Effector memory CD8-positive, alpha-beta T cell (primary cell): ENCODE measurements at regions not wholly inside any gene's neighbourhood (a gene's known extent, or its start where the extent isn't known, plus 50 kb on each side); places are given as distances from the start of the nearest gene placed in this dataset.

Experiments
- ATAC-seq: fragments of 150-1000 bp; cut with Tn5 transposase; replicated peaks from 2 replicates; pipeline ENCODE4 v1.10.0; 2021; ENCODE audit warnings: mild to moderate bottlenecking, moderate library complexity
- DNase-seq, 3 experiments: peaks; one replicate each; pipeline ENCODE4 v3.0.0; 2021
- H3K27ac Mint-ChIP-seq, 2 donors: one replicate each; pipeline ENCODE4 v1.8.0; 2022; ENCODE audit warnings: mild to moderate bottlenecking in 2 of 2, mixed read lengths in 2 of 2, moderate library complexity in 2 of 2
- H3K27me3 Mint-ChIP-seq, 2 donors: one replicate each; pipeline ENCODE4 v1.8.0; 2022; ENCODE audit warnings: mixed read lengths in 2 of 2
- H3K36me3 Mint-ChIP-seq: one replicate; pipeline ENCODE4 v1.8.0; 2022; ENCODE audit warnings: mild to moderate bottlenecking, moderate library complexity, mixed read lengths; ENCODE audit not compliant: insufficient read depth
- H3K4me1 Mint-ChIP-seq, 2 donors: one replicate each; pipeline ENCODE4 v1.8.0; 2022; ENCODE audit warnings: low read depth in 2 of 2, mixed read lengths in 2 of 2
- H3K4me3 Mint-ChIP-seq, 2 donors: one replicate each; pipeline ENCODE4 v1.8.0; 2022; ENCODE audit warnings: mild to moderate bottlenecking in 2 of 2, mixed read lengths in 2 of 2, moderate library complexity in 2 of 2
- H3K9me3 Mint-ChIP-seq, 2 donors: one replicate each; pipeline ENCODE4 v1.8.0; 2022; ENCODE audit warnings: mixed read lengths in 2 of 2

GRCh38 chr1:218494449-218494852, 149.3 kb downstream of the TGFB2 start:
- ATAC-seq (no peak), DNase-seq (no peak)
- H3K36me3 Mint-ChIP-seq = no peaks in the 10 kb centered on the region
- H3K4me3 Mint-ChIP-seq = no peak overlapping the region
- H3K4me1 Mint-ChIP-seq = no peaks in the 10 kb centered on the region
- peaks cover 0 to 10% of the 10 kb centered on the region in 2 donors for H3K27me3 Mint-ChIP-seq
- peaks cover 5 to 7% of the 10 kb centered on the region in 2 donors for H3K9me3 Mint-ChIP-seq
- H3K27ac Mint-ChIP-seq = no peak overlapping the region

- no peak overlapping the region for H3K27ac Mint-ChIP-seq
- DNase-seq (no peak), ATAC-seq (no peak)
- peaks cover 6 to 10% of the 10 kb centered on the region in 2 donors for H3K27me3 Mint-ChIP-seq
- H3K4me3 Mint-ChIP-seq = no peak overlapping the region
- H3K36me3 Mint-ChIP-seq = no peaks in the 10 kb centered on the region
- no peaks in the 10 kb centered on the region for H3K4me1 Mint-ChIP-seq
- H3K9me3 Mint-ChIP-seq = peaks cover 5 to 7% of the 10 kb centered on the region in 2 donors
These were observed 150.8 kb downstream of the TGFB2 start for GRCh38 chr1:218495931-218496330.

- H3K27ac Mint-ChIP-seq = no peak overlapping the region
- peaks cover 5 to 7% of the 10 kb centered on the region in 2 donors for H3K9me3 Mint-ChIP-seq
- H3K4me3 Mint-ChIP-seq = no peak overlapping the region
- H3K27me3 Mint-ChIP-seq = peaks cover 10 to 12% of the 10 kb centered on the region in 2 donors
- H3K36me3 Mint-ChIP-seq = no peaks in the 10 kb centered on the region
- DNase-seq = no peak
- H3K4me1 Mint-ChIP-seq = no peaks in the 10 kb centered on the region
- ATAC-seq = no peak
These were observed 151.4 kb downstream of the TGFB2 start for GRCh38 chr1:218496561-218496960.

GRCh38 chr1:218498056-218498938, 153.2 kb downstream of the TGFB2 start:
- ATAC-seq = no peak
- Mint-ChIP-seq H3K4me1 (no peaks in the 10 kb centered on the region), H3K36me3 (no peaks in the 10 kb centered on the region), H3K4me3 (no peak overlapping the region), H3K9me3 (peaks cover 0 to 2% of the 10 kb centered on the region in 2 donors), H3K27me3 (peaks cover 10 to 12% of the 10 kb centered on the region in 2 donors), H3K27ac (no peak overlapping the region)
- no peak for DNase-seq

GRCh38 chr1:218499011-218499691, 154.0 kb downstream of the TGFB2 start:
- H3K4me3 Mint-ChIP-seq = no peak overlapping the region
- peaks cover 10 to 18% of the 10 kb centered on the region in 2 donors for H3K27me3 Mint-ChIP-seq
- peaks cover 0 to 3% of the 10 kb centered on the region in 2 donors for H3K9me3 Mint-ChIP-seq
- no peak overlapping the region for H3K27ac Mint-ChIP-seq
- no peaks in the 10 kb centered on the region for H3K36me3 Mint-ChIP-seq
- no peaks in the 10 kb centered on the region for H3K4me1 Mint-ChIP-seq
- no peak for ATAC-seq
- DNase-seq = no peak

GRCh38 chr1:218499911-218500310, 154.8 kb downstream of the TGFB2 start:
- H3K27me3 Mint-ChIP-seq = peaks cover 10 to 19% of the 10 kb centered on the region in 2 donors
- no peak for DNase-seq
- H3K36me3 Mint-ChIP-seq = no peaks in the 10 kb centered on the region
- no peaks in the 10 kb centered on the region for H3K4me1 Mint-ChIP-seq
- H3K27ac Mint-ChIP-seq = no peak overlapping the region
- ATAC-seq = no peak
- no peak overlapping the region for H3K4me3 Mint-ChIP-seq
- H3K9me3 Mint-ChIP-seq = peaks cover 0 to 3% of the 10 kb centered on the region in 2 donors

- Mint-ChIP-seq H3K9me3 (peaks cover 0 to 2% of the 10 kb centered on the region in 2 donors), H3K27ac (no peak overlapping the region), H3K4me1 (no peaks in the 10 kb centered on the region), H3K4me3 (no peak overlapping the region), H3K27me3 (peaks cover 5 to 19% of the 10 kb centered on the region in 2 donors), H3K36me3 (no peaks in the 10 kb centered on the region)
- DNase-seq (no peak), ATAC-seq (no peak)
These were observed 156.0 kb downstream of the TGFB2 start for GRCh38 chr1:218501161-218501560.

- no peaks in the 10 kb centered on the region for H3K36me3 Mint-ChIP-seq
- ATAC-seq (no peak), DNase-seq (no peak)
- no peak overlapping the region for H3K4me3 Mint-ChIP-seq
- H3K27me3 Mint-ChIP-seq = peaks cover 5 to 19% of the 10 kb centered on the region in 2 donors
- H3K4me1 Mint-ChIP-seq = no peaks in the 10 kb centered on the region
- H3K27ac Mint-ChIP-seq = no peak overlapping the region
- peaks cover 6 to 8% of the 10 kb centered on the region in 2 donors for H3K9me3 Mint-ChIP-seq
These were observed 157.2 kb downstream of the TGFB2 start for GRCh38 chr1:218502383-218502782.

- H3K36me3 Mint-ChIP-seq = peaks cover 2% of the 10 kb centered on the region
- DNase-seq (no peak), ATAC-seq (no peak)
- H3K4me3 Mint-ChIP-seq = no peak overlapping the region
- no peak overlapping the region for H3K27ac Mint-ChIP-seq
- H3K4me1 Mint-ChIP-seq = no peaks in the 10 kb centered on the region
- H3K9me3 Mint-ChIP-seq = peaks cover 6 to 8% of the 10 kb centered on the region in 2 donors
- peaks cover 5 to 19% of the 10 kb centered on the region in 2 donors for H3K27me3 Mint-ChIP-seq
These were observed 158.0 kb downstream of the TGFB2 start for GRCh38 chr1:218503102-218503501.

- Mint-ChIP-seq H3K9me3 (peaks cover 8 to 10% of the 10 kb centered on the region in 2 donors), H3K4me1 (no peaks in the 10 kb centered on the region), H3K27me3 (peaks cover 0 to 8% of the 10 kb centered on the region in 2 donors), H3K36me3 (peaks cover 2% of the 10 kb centered on the region), H3K27ac (no peak overlapping the region), H3K4me3 (no peak overlapping the region)
- ATAC-seq (no peak), DNase-seq (no peak)
These were observed 162.3 kb downstream of the TGFB2 start for GRCh38 chr1:218507355-218508002.

- Mint-ChIP-seq H3K36me3 (peaks cover 2% of the 10 kb centered on the region), H3K4me3 (no peak overlapping the region), H3K9me3 (peaks cover 8% of the 10 kb centered on the region in 2 donors), H3K4me1 (no peaks in the 10 kb centered on the region), H3K27me3 (no peaks in the 10 kb centered on the region), H3K27ac (no peak overlapping the region)
- DNase-seq = no peak
- ATAC-seq = no peak
These were observed 165.1 kb downstream of the TGFB2 start for GRCh38 chr1:218510153-218510772.

GRCh38 chr1:218513328-218513727, 168.2 kb downstream of the TGFB2 start:
- Mint-ChIP-seq H3K27ac (no peak overlapping the region), H3K27me3 (no peaks in the 10 kb centered on the region), H3K36me3 (no peaks in the 10 kb centered on the region), H3K9me3 (peaks cover 0 to 4% of the 10 kb centered on the region in 2 donors), H3K4me3 (no peak overlapping the region), H3K4me1 (no peaks in the 10 kb centered on the region)
- ATAC-seq = no peak
- no peak for DNase-seq

GRCh38 chr1:218514689-218515088, 169.6 kb downstream of the TGFB2 start:
- H3K9me3 Mint-ChIP-seq = peaks cover 0 to 4% of the 10 kb centered on the region in 2 donors
- no peaks in the 10 kb centered on the region for H3K36me3 Mint-ChIP-seq
- no peak for DNase-seq
- ATAC-seq = no peak
- H3K4me1 Mint-ChIP-seq = no peaks in the 10 kb centered on the region
- H3K4me3 Mint-ChIP-seq = no peak overlapping the region
- H3K27ac Mint-ChIP-seq = no peak overlapping the region
- no peaks in the 10 kb centered on the region for H3K27me3 Mint-ChIP-seq
